ENCODE measurements at regions not wholly inside any gene's neighbourhood (a gene's known extent, or its start where the extent isn't known, plus 50 kb on each side); places are given as distances from the start of the nearest gene placed in this dataset.

- no peak for DNase-seq (ENCODE audit: low read depth in 2 of 2)
Observed at GRCh38 chr10:84783386-84783785, 455.0 kb downstream of the CCSER2 start.

GRCh38 chr10:84783909-84784308 is 455.5 kb downstream of the CCSER2 start:
- no peak for DNase-seq (ENCODE audit: low read depth in 2 of 2)

- DNase-seq (ENCODE audit: low read depth in 2 of 2): no peak
Observed at GRCh38 chr10:84784749-84785148, 456.4 kb downstream of the CCSER2 start.

GRCh38 chr10:84789026-84789425 is 460.6 kb downstream of the CCSER2 start:
- no peak for DNase-seq (ENCODE audit: low read depth in 2 of 2)

- no peak for DNase-seq (ENCODE audit: low read depth in 2 of 2)
Observed at GRCh38 chr10:84798312-84798711, 469.9 kb downstream of the CCSER2 start.

- DNase-seq (ENCODE audit: low read depth in 2 of 2): no peak
Observed at GRCh38 chr10:84801156-84801555, 472.8 kb downstream of the CCSER2 start.

- no peak for DNase-seq (ENCODE audit: low read depth in 2 of 2)
Observed at GRCh38 chr10:84801916-84802315, 473.5 kb downstream of the CCSER2 start.

- DNase-seq (ENCODE audit: low read depth in 2 of 2): no peak
Observed at GRCh38 chr10:84805149-84805548, 476.8 kb downstream of the CCSER2 start.

- DNase-seq (ENCODE audit: low read depth in 2 of 2): no peak
Observed at GRCh38 chr10:84811113-84811512, 482.7 kb downstream of the CCSER2 start.

- DNase-seq (ENCODE audit: low read depth in 2 of 2): no peak
Observed at GRCh38 chr10:84818961-84819360, 490.6 kb downstream of the CCSER2 start.

- DNase-seq (ENCODE audit: low read depth in 2 of 2): no peak
Observed at GRCh38 chr10:84820120-84820519, 491.7 kb downstream of the CCSER2 start.

GRCh38 chr10:84820596-84820995 is 492.2 kb downstream of the CCSER2 start:
- DNase-seq (ENCODE audit: low read depth in 2 of 2): no peak

- no peak for DNase-seq (ENCODE audit: low read depth in 2 of 2)
Observed at GRCh38 chr10:84822931-84823630, 494.7 kb downstream of the CCSER2 start.

GRCh38 chr10:84824525-84824924 is 496.1 kb downstream of the CCSER2 start:
- no peak for DNase-seq (ENCODE audit: low read depth in 2 of 2)

- no peak for DNase-seq (ENCODE audit: low read depth in 2 of 2)
Observed at GRCh38 chr10:84825330-84825729, 496.9 kb downstream of the CCSER2 start.

GRCh38 chr10:84826704-84827103 is 498.3 kb downstream of the CCSER2 start:
- DNase-seq (ENCODE audit: low read depth in 2 of 2): no peak

- DNase-seq (ENCODE audit: low read depth in 2 of 2): no peak
Observed at GRCh38 chr10:84829131-84829530, 500.7 kb downstream of the CCSER2 start.

GRCh38 chr10:84837041-84837812 is 508.8 kb downstream of the CCSER2 start:
- no peak for DNase-seq (ENCODE audit: low read depth in 2 of 2)

- DNase-seq (ENCODE audit: low read depth in 2 of 2): no peak
Observed at GRCh38 chr10:84837877-84838276, 509.5 kb downstream of the CCSER2 start.

GRCh38 chr10:84838851-84839250 is 510.5 kb downstream of the CCSER2 start:
- no peak for DNase-seq (ENCODE audit: low read depth in 2 of 2)

- no peak for DNase-seq (ENCODE audit: low read depth in 2 of 2)
Observed at GRCh38 chr10:84842593-84842992, 514.2 kb downstream of the CCSER2 start.

GRCh38 chr10:84844461-84844860 is 516.1 kb downstream of the CCSER2 start:
- DNase-seq (ENCODE audit: low read depth in 2 of 2): no peak

GRCh38 chr10:84845628-84846261 is 517.4 kb downstream of the CCSER2 start:
- DNase-seq (ENCODE audit: low read depth in 2 of 2): no peak
